GM12878 (cell line): ENCODE measurements at regions not wholly inside any gene's neighbourhood (a gene's known extent, or its start where the extent isn't known, plus 50 kb on each side); places are given as distances from the start of the nearest gene placed in this dataset.

Source experiments
- BCL11A ChIP-seq: IDR thresholded peaks from 2 replicates; pipeline ENCODE4 v1.6.1; 2011; ENCODE audit warnings: low read depth, low read length
- BRCA1 ChIP-seq: IDR thresholded peaks from 2 replicates; pipeline ENCODE4 v1.6.1; 2011; ENCODE audit warnings: low read depth, low read length, improper control_type of control experiment
- CBX3 ChIP-seq: fragments of 200-600 bp; sonication (generic); IDR thresholded peaks from 2 replicates; pipeline ENCODE4 v1.6.1; 2016; ENCODE audit warnings: low read depth, borderline replicate concordance
- CHD1 ChIP-seq: IDR thresholded peaks from 2 replicates; pipeline ENCODE4 v1.6.1; 2012; ENCODE audit warnings: low read depth, low read length, improper control_type of control experiment
- CTCF ChIP-seq, 3 experiments: IDR thresholded peaks in 2 of 3; conservative IDR thresholded peaks in 1 of 3; 2 replicates each; pipeline ENCODE4 v1.5.1; 2011; ENCODE audit warnings: low read depth in 3 of 3, low read length in 3 of 3, mild to moderate bottlenecking in 3 of 3, control low read depth in 2 of 3, moderate library complexity in 2 of 3, inconsistent platforms in 1 of 3, mixed read lengths in 1 of 3; ENCODE audit not compliant: control insufficient read depth in 2 of 3, insufficient read depth in 1 of 3; ENCODE audit errors: extremely low read depth in 1 of 3
- FOXM1 ChIP-seq: IDR thresholded peaks from 2 replicates; pipeline ENCODE4 v1.6.1; 2012; ENCODE audit warnings: low read depth, mild to moderate bottlenecking, inconsistent platforms, low read length, moderate library complexity
- MYC ChIP-seq: IDR thresholded peaks from 2 replicates; pipeline ENCODE4 v1.6.1; 2011; ENCODE audit warnings: mild to moderate bottlenecking, low read length, moderate library complexity, inconsistent platforms; ENCODE audit not compliant: insufficient read depth, insufficient replicate concordance, insufficient read length, severe bottlenecking
- NRF1 ChIP-seq: conservative IDR thresholded peaks from 2 replicates; pipeline ENCODE4 v1.6.1; 2011; ENCODE audit warnings: mild to moderate bottlenecking, low read depth, low read length, improper control_type of control experiment
- POLR2A ChIP-seq: IDR thresholded peaks from 2 replicates; pipeline ENCODE4 v1.6.1; 2011; ENCODE audit warnings: low read depth, mild to moderate bottlenecking, low read length
- RAD21 ChIP-seq: IDR thresholded peaks from 2 replicates; pipeline ENCODE4 v1.6.1; 2011; ENCODE audit warnings: mild to moderate bottlenecking, low read depth, low read length, moderate library complexity; ENCODE audit not compliant: insufficient read depth
- SREBF2 ChIP-seq: IDR thresholded peaks from 2 replicates; pipeline ENCODE4 v1.6.1; 2012; ENCODE audit warnings: mild to moderate bottlenecking, low read length
- YBX1 ChIP-seq: fragments of 450-650 bp; IDR thresholded peaks from 2 replicates; pipeline ENCODE4 v1.6.1; 2016; ENCODE audit warnings: antibody characterized with exemption
- YY1 ChIP-seq: IDR thresholded peaks from 2 replicates; pipeline ENCODE4 v1.6.1; 2011; ENCODE audit warnings: low read depth, mild to moderate bottlenecking, low read length
- ZNF274 ChIP-seq: IDR thresholded peaks from one replicate; pipeline ENCODE4 v1.8.0; 2011; ENCODE audit not compliant: insufficient read length, insufficient read depth

GRCh38 chr3:118710532-118710931 lies 324.1 kb downstream of the IGSF11 start:
- TF ChIP-seq YBX1 (no peak), CTCF (IDR thresholded peaks at IDR 0.05 in 2 of 3, conservative IDR thresholded peaks at IDR 0.05 in 1 of 3; ENCODE audit: control insufficient read depth in 2 of 3, extremely low read depth in 1 of 3, insufficient read depth in 1 of 3, low read depth in 3 of 3, low read length in 3 of 3) (no peak), YY1 (no peak), CBX3 (no peak), FOXM1 (no peak), BCL11A (no peak), SREBF2 (no peak), NRF1 (no peak), MYC (no peak), CHD1 (no peak), RAD21 (no peak), ZNF274 (no peak), POLR2A (no peak), BRCA1 (no peak)
